VCaP (cell line): ENCODE measurements at regions not wholly inside any gene's neighbourhood (a gene's known extent, or its start where the extent isn't known, plus 50 kb on each side); places are given as distances from the start of the nearest gene placed in this dataset.
"Not testable (repeated sequence)": the region's sequence is repeated elsewhere in the genome, so short reads cannot be mapped to it uniquely, and the experiment has no call there.

ENCODE experiments used
- H3K27ac ChIP-seq: fragments of 450-650 bp; 2 replicates; pipeline ENCODE4 v1.5.1; 2017
- TF ChIP-seq, protein P1 (sequence below): fragments of 450-650 bp; conservative IDR thresholded peaks from 2 replicates; pipeline ENCODE4 v1.5.1; 2017; ENCODE audit warnings: mild to moderate bottlenecking, moderate library complexity

DNA sequence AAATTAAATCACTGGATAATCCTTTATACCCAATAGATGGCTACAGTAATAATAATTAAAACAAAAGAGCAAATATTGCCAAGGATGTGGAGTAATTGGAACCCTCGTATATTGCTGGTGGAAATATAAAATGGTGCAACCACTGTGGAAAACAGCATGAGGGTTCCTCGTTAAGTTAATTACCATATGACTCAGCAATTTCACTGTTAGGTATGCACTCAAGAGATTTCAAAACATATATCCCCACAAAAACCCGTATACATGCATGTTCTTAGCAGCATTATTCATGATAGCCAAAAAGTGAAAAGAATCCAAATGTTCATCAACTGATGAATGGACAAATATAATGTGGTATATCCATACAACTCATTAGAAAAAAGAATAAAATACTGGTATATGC lies 103.3 kb downstream of the TEX13C start:
- TF ChIP-seq, protein P1, sequence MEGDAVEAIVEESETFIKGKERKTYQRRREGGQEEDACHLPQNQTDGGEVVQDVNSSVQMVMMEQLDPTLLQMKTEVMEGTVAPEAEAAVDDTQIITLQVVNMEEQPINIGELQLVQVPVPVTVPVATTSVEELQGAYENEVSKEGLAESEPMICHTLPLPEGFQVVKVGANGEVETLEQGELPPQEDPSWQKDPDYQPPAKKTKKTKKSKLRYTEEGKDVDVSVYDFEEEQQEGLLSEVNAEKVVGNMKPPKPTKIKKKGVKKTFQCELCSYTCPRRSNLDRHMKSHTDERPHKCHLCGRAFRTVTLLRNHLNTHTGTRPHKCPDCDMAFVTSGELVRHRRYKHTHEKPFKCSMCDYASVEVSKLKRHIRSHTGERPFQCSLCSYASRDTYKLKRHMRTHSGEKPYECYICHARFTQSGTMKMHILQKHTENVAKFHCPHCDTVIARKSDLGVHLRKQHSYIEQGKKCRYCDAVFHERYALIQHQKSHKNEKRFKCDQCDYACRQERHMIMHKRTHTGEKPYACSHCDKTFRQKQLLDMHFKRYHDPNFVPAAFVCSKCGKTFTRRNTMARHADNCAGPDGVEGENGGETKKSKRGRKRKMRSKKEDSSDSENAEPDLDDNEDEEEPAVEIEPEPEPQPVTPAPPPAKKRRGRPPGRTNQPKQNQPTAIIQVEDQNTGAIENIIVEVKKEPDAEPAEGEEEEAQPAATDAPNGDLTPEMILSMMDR: no peak
- no peak overlapping the region for H3K27ac ChIP-seq

GRCh38 chrX:125424536-125424935 lies 104.9 kb downstream of the TEX13C start:
- H3K27ac ChIP-seq: no peak overlapping the region
- TF ChIP-seq, protein P1: no peak

DNA sequence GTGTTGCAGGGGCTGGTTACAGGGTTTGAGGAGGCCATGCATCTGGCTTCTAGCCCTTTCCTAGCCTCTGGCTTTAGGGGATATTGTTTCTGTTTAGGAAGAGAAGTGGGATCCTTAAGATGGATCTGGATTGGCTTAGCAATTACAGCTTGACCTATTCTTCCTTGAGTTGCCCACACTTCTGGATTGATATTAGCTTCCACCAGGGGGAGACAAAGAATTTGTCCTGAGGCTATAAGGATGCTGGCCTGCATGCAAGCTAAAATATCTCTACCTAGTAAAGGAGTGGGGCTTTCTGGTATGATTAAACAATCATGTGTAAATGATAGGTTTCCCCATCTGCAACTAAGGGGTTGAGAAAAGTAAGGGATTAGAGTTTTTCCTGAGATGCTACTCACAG lies 117.2 kb downstream of the TEX13C start:
- TF ChIP-seq, protein P1: peak; percentile 59
- no peak overlapping the region for H3K27ac ChIP-seq

DNA sequence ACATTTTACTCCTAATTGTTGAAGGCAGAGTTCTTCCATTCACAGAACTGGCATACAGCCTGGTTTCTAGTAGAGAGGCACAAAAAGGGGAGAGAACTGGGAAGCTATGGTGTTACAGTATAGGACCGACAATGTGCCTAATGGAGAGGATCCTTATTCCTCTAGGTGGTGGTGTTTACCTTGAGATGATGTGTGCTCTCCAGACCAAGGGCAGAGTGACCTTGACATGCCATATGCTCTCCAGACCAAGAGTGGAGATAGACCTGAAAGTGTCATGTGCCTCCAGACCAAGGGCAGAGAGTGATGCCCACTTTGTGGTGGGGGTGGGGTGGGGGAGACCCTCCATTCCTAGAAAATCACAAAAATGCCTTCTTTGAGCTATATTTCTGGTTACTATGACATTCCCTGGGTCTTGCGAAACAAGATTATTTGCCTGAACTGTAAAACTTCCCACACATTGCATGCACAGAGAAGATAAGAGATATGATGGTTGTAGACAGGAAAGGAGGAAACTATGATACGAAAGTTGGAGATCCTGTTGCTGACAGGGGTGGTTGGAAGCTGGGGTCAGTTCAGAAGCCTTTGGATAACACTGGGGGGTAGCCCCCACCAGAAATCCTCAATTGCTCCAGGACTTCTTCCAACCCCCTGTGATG lies 119.7 kb downstream of the TEX13C start:
- H3K27ac ChIP-seq: no peak overlapping the region
- TF ChIP-seq, protein P1: no peak

GRCh38 chrX:125444659-125445058 lies 125.0 kb downstream of the TEX13C start:
- TF ChIP-seq, protein P1: no peak
- H3K27ac ChIP-seq: peak overlapping the region; percentile 16; the same call in 1 of the 2 replicates

GRCh38 chrX:125475482-125475881 lies 155.8 kb downstream of the TEX13C start:
- H3K27ac ChIP-seq: no peak overlapping the region
- TF ChIP-seq, protein P1: no peak

DNA sequence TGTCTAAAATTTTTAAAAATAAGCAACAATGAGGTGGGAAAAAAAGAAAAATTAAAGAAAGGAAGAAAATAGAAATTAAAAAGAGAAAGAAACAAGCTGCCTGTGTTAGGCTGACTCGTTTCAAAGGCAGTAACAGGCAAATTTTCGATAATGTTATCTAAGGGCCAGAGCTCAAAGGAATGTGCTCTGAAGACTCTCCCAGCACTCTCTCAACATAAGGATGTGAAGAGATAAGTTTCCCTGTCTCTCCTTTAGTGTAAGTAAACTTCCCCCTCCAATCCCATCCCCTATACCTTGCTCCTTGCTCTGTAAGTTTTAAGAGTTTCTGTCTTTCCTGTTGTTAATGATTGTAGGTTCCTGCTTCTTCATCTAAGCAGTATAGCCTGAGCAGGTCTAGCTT lies 172.8 kb downstream of the TEX13C start:
- TF ChIP-seq, protein P1: no peak

DNA sequence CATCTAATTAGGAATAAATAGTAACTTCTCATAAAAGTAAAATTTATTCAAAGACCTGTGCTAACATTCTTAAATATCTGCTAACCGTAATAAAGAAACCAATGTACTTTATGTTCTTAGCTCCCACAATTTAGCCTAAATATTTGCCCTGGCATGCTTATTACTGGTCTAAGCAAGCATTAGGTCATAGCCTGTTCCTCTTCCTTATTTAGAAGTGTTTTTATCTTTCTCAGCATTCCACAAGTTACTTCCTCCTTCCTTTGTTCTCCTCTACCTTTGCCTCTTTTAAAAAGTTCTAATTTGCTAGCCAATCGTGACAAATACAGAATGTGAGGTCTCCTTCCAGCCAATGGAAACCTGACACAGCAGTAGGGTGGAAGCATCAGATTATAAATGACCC lies 173.3 kb downstream of the TEX13C start:
- not testable (repeated sequence) for H3K27ac ChIP-seq

More for the DNA sequence above, 172.8 kb downstream of the TEX13C start:
- no peak overlapping the region for H3K27ac ChIP-seq
